ENCODE measurements at regions not wholly inside any gene's neighbourhood (a gene's known extent, or its start where the extent isn't known, plus 50 kb on each side); places are given as distances from the start of the nearest gene placed in this dataset.

DNA sequence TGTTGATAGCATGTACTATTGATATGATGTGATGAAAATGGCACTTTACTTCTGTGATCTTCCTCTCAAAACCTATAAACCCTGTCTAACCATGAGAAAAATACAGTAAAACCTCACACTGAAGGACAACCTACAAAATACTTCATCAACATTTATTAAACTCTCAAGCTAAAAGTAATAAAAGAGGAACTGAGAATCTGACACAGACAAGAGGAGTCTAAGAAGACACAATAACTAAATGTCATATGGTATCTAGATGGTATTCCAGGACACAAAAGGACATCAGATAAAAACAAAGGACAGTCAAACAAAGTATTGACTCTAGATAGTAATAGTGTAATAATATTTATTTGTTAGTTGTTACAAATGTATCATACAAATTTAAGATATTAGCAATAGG lies 655.3 kb downstream of the SH3BGRL start:
- Histone ChIP-seq H3K79me2 (ENCODE audit: control insufficient read depth, insufficient read depth, low read length) (no peaks in the 10 kb centered on the region), H3K36me3 (replicated peaks in 1 of 2; ENCODE audit: control extremely low read depth in 1 of 2, control insufficient read depth in 1 of 2, extremely low read depth in 1 of 2, insufficient read depth in 2 of 2, low read length in 1 of 2) (no peaks in the 10 kb centered on the region), H3K9me3 (ENCODE audit: control extremely low read depth in 1 of 3, control insufficient read depth in 2 of 3, insufficient read depth in 1 of 3, low read length in 2 of 3) (peaks cover 0 to 3% (median 0%) of the 10 kb centered on the region in 3 donors), H2AFZ (ENCODE audit: insufficient read depth, low read depth, low read length, poor library complexity, severe bottlenecking) (no peak overlapping the region), H3K27ac (ENCODE audit: low read length in 2 of 2) (no peak overlapping the region), H3K9ac (ENCODE audit: low read length) (no peak overlapping the region), H3K4me3 (ENCODE audit: control extremely low read depth in 1 of 5, extremely low read depth in 1 of 5, insufficient read depth in 1 of 5, low read depth in 2 of 5, low read length in 4 of 5) (no peak overlapping the region), H3K27me3 (replicated peaks in 1 of 4; ENCODE audit: control extremely low read depth in 1 of 4, control insufficient read depth in 3 of 4, insufficient read depth in 4 of 4, low read length in 3 of 4) (no peaks in the 10 kb centered on the region), H3K4me1 (ENCODE audit: control insufficient read depth in 2 of 2, insufficient read depth in 2 of 2, low read length in 2 of 2) (no peaks in the 10 kb centered on the region), H3K4me2 (replicated peaks; ENCODE audit: low read depth, low read length, poor library complexity, severe bottlenecking) (no peak overlapping the region), H4K20me1 (ENCODE audit: control insufficient read depth, insufficient read depth, low read length, poor library complexity, severe bottlenecking) (no peaks in the 10 kb centered on the region)
- Mint-ChIP-seq H3K4me1 (no peaks in the 10 kb centered on the region), H3K27me3 (no peaks in the 10 kb centered on the region), H3K27ac (no peak overlapping the region), H3K9me3 (ENCODE audit: insufficient read depth) (peaks cover 3% of the 10 kb centered on the region), H3K4me3 (no peak overlapping the region)
- intact Hi-C loops (cut with micrococcal nuclease): no loop called here
- TF ChIP-seq, protein P1, sequence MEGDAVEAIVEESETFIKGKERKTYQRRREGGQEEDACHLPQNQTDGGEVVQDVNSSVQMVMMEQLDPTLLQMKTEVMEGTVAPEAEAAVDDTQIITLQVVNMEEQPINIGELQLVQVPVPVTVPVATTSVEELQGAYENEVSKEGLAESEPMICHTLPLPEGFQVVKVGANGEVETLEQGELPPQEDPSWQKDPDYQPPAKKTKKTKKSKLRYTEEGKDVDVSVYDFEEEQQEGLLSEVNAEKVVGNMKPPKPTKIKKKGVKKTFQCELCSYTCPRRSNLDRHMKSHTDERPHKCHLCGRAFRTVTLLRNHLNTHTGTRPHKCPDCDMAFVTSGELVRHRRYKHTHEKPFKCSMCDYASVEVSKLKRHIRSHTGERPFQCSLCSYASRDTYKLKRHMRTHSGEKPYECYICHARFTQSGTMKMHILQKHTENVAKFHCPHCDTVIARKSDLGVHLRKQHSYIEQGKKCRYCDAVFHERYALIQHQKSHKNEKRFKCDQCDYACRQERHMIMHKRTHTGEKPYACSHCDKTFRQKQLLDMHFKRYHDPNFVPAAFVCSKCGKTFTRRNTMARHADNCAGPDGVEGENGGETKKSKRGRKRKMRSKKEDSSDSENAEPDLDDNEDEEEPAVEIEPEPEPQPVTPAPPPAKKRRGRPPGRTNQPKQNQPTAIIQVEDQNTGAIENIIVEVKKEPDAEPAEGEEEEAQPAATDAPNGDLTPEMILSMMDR (IDR thresholded peaks at IDR 0.05): no peak
- no peak for TF ChIP-seq EZH2 (IDR thresholded peaks at IDR 0.05; ENCODE audit: borderline replicate concordance, insufficient read depth, low read depth, low read length, poor library complexity, severe bottlenecking)
- ChIA-PET POLR2A (no interaction called here), CTCF (no interaction called here)
- DNase-seq (no peak), ATAC-seq (ENCODE audit: low read depth) (no peak)

DNA sequence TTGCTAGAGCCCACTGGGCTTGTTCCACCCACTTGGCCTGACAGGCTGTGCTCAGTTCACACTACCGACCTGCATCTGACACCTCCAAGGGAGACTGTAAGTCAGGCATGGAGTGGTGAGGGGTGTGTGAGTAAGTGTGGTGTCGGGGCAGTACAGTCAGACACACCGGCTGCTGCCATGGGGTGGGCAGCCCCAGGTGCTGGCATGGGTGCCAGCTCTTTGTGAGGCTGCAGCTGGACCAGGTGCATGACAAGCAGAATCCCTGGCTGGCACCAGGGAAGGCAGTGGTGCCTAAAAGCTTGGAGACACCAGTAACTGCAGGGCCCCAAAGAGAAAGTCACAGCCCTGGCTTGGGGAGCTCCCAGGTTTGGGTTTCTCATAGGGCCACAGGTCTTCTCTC lies 665.0 kb downstream of the SH3BGRL start:
- TF ChIP-seq, protein P1 (IDR thresholded peaks at IDR 0.05): no peak
- TF ChIP-seq EZH2 (IDR thresholded peaks at IDR 0.05; ENCODE audit: borderline replicate concordance, insufficient read depth, low read depth, low read length, poor library complexity, severe bottlenecking): no peak
- POLR2A ChIA-PET: no interaction called here
- 93% methylated on average over 3 of the region's 3 CpGs for WGBS (ENCODE audit: insufficient coverage)

More for the DNA sequence above, 665.0 kb downstream of the SH3BGRL start:
- Histone ChIP-seq H3K9me3 (ENCODE audit: control extremely low read depth in 1 of 3, control insufficient read depth in 2 of 3, insufficient read depth in 1 of 3, low read length in 2 of 3) (peaks cover 0 to 24% (median 0%) of the 10 kb centered on the region in 3 donors), H4K20me1 (ENCODE audit: control insufficient read depth, insufficient read depth, low read length, poor library complexity, severe bottlenecking) (no peaks in the 10 kb centered on the region), H3K4me3 (ENCODE audit: control extremely low read depth in 1 of 5, extremely low read depth in 1 of 5, insufficient read depth in 1 of 5, low read depth in 2 of 5, low read length in 4 of 5) (no peak overlapping the region), H3K36me3 (replicated peaks in 1 of 2; ENCODE audit: control extremely low read depth in 1 of 2, control insufficient read depth in 1 of 2, extremely low read depth in 1 of 2, insufficient read depth in 2 of 2, low read length in 1 of 2) (no peaks in the 10 kb centered on the region), H3K9ac (ENCODE audit: low read length) (no peak overlapping the region), H3K4me2 (replicated peaks; ENCODE audit: low read depth, low read length, poor library complexity, severe bottlenecking) (no peak overlapping the region), H2AFZ (ENCODE audit: insufficient read depth, low read depth, low read length, poor library complexity, severe bottlenecking) (no peak overlapping the region), H3K4me1 (ENCODE audit: control insufficient read depth in 2 of 2, insufficient read depth in 2 of 2, low read length in 2 of 2) (no peaks in the 10 kb centered on the region), H3K27ac (ENCODE audit: low read length in 2 of 2) (no peak overlapping the region), H3K27me3 (replicated peaks in 1 of 4; ENCODE audit: control extremely low read depth in 1 of 4, control insufficient read depth in 3 of 4, insufficient read depth in 4 of 4, low read length in 3 of 4) (no peaks in the 10 kb centered on the region), H3K79me2 (ENCODE audit: control insufficient read depth, insufficient read depth, low read length) (no peaks in the 10 kb centered on the region)
- ATAC-seq (ENCODE audit: low read depth) (no peak), DNase-seq (no peak)
- Mint-ChIP-seq H3K4me3 (no peak overlapping the region), H3K27ac (no peak overlapping the region), H3K9me3 (ENCODE audit: insufficient read depth) (peaks cover 5% of the 10 kb centered on the region), H3K4me1 (no peaks in the 10 kb centered on the region), H3K27me3 (no peaks in the 10 kb centered on the region)
- intact Hi-C loops (cut with micrococcal nuclease): no loop called here
- CTCF ChIA-PET: no interaction called here

All from B cell (primary cell).